ENCODE measurements at regions not wholly inside any gene's neighbourhood (a gene's known extent, or its start where the extent isn't known, plus 50 kb on each side); places are given as distances from the start of the nearest gene placed in this dataset.
"Not testable (repeated sequence)": the region's sequence is repeated elsewhere in the genome, so short reads cannot be mapped to it uniquely, and the experiment has no call there.

- H2AK9ac ChIP-seq (replicated peaks; ENCODE audit: low read depth, low read length, poor library complexity); H3K4me1 ChIP-seq (ENCODE audit: control insufficient read depth, insufficient read depth, low read length); H3K9me3 ChIP-seq (ENCODE audit: control insufficient read depth, insufficient read depth, low read length); H3K9me1 ChIP-seq (ENCODE audit: insufficient read depth, low read length); in situ Hi-C loops (cut with MboI; ENCODE audit: low sequenced_read_pairs); H2BK15ac ChIP-seq (ENCODE audit: low read depth, low read length); H3K79me1 ChIP-seq (ENCODE audit: low read depth in 1 of 2, low read length in 2 of 2); H4K20me1 ChIP-seq (ENCODE audit: insufficient read depth, low read length); H3K36me3 ChIP-seq (ENCODE audit: control insufficient read depth, insufficient read depth, low read length); H3K27me3 ChIP-seq (ENCODE audit: control insufficient read depth, insufficient read depth, low read length); intact Hi-C loops (cut with micrococcal nuclease); CTCF ChIA-PET; H2AK5ac ChIP-seq (ENCODE audit: low read depth, low read length); dilution Hi-C loops (cut with HindIII; ENCODE audit: low sequenced_read_pairs, unreplicated experiment): not testable (repeated sequence)
- peak; percentile 94 for ATAC-seq (ENCODE audit: low read depth)
- peak overlapping the region; percentile 93 for H4K91ac ChIP-seq (ENCODE audit: insufficient read depth, low read depth, low read length)
- DNase-seq: peak; percentile 98
- H4K5ac ChIP-seq (ENCODE audit: low read depth, low read length): peak overlapping the region; percentile 92
- H3K56ac ChIP-seq (ENCODE audit: extremely low read depth, insufficient read depth, low read length): peak overlapping the region; percentile 86
- POLR2A ChIA-PET (ENCODE audit: unreplicated experiment): interaction anchor here (0.5 to 1.0 kb wide), 3 partner anchors 9 to 794 kb away, joined by 3 to 4 read pairs (median 3); no protein-coding TSS in a partner anchor
- peak overlapping the region; percentile 72 to 93; a peak in 3 of 4 replicates for H4K8ac ChIP-seq (ENCODE audit: low read depth in 2 of 2, low read length in 2 of 2)
- BruUV-seq (replicated peaks): TSS peak; percentile 100
- H3K14ac ChIP-seq (replicated peaks; ENCODE audit: low read depth, low read length): peak overlapping the region; percentile 85; the same call in 1 of the 2 replicates
- WGBS, 2 experiments (ENCODE audit: extremely low coverage in 2 of 2, insufficient read length in 1 of 2): 8% methylated on average over 8 of the region's 39 CpGs; no CpG with 5 or more reads in 1 of the 2 experiments
- peak overlapping the region; percentile 58 for H2AFZ ChIP-seq (replicated peaks; ENCODE audit: low read length, poor library complexity)
- H3K23ac ChIP-seq (ENCODE audit: low read depth, low read length): peak overlapping the region; percentile 78; the same call in 1 of the 2 replicates
- TF ChIP-seq MAZ (IDR thresholded peaks at IDR 0.05; ENCODE audit: borderline replicate concordance, low read depth, low read length) (peak; percentile 51; the same call in 1 of the 2 replicates), NFE2L2 (IDR thresholded peaks at IDR 0.05; ENCODE audit: low read depth, low read length) (0 out of 2 replicates have a peak, but pooled peaks have one; percentile 19), POLR2A (IDR thresholded peaks at IDR 0.05; ENCODE audit: low read depth, low read length) (peak; percentile 95), SMC3 (IDR thresholded peaks at IDR 0.05; ENCODE audit: low read depth, low read length) (peak; percentile 7; the same call in 1 of the 2 replicates)
- peak overlapping the region; percentile 97 for H3K9ac ChIP-seq (ENCODE audit: low read depth, low read length)
- H3K4ac ChIP-seq (ENCODE audit: low read depth, low read length): peak overlapping the region; percentile 94
- peak overlapping the region; percentile 89 for H3K4me2 ChIP-seq (ENCODE audit: low read depth, low read length)
- peak overlapping the region; percentile 98 for H3K27ac ChIP-seq (ENCODE audit: insufficient read depth, low read length)
- H2BK20ac ChIP-seq (ENCODE audit: low read depth, low read length): 0 out of 2 replicates have a peak overlapping the region, but pooled peaks have one; percentile 61
- H3K4me3 ChIP-seq (ENCODE audit: insufficient read depth, low read depth, low read length): peak overlapping the region; percentile 81
- H2BK5ac ChIP-seq (ENCODE audit: low read depth, low read length, poor library complexity, severe bottlenecking): peak overlapping the region; percentile 97
- H2BK120ac ChIP-seq (ENCODE audit: low read depth, low read length): peak overlapping the region; percentile 88
- H3K18ac ChIP-seq (ENCODE audit: low read depth, low read length): peak overlapping the region; percentile 83
These were observed 158.3 kb upstream of the NOTCH2NLA start for GRCh38 chr1:146386851-146387749.

- intact Hi-C loops (cut with micrococcal nuclease); H3K4me2 ChIP-seq (ENCODE audit: low read depth, low read length); POLR2A ChIA-PET (ENCODE audit: unreplicated experiment); H4K5ac ChIP-seq (ENCODE audit: low read depth, low read length); H3K4me1 ChIP-seq (ENCODE audit: control insufficient read depth, insufficient read depth, low read length); H3K18ac ChIP-seq (ENCODE audit: low read depth, low read length); H3K56ac ChIP-seq (ENCODE audit: extremely low read depth, insufficient read depth, low read length); H4K8ac ChIP-seq (ENCODE audit: low read depth in 2 of 2, low read length in 2 of 2); H3K9me1 ChIP-seq (ENCODE audit: insufficient read depth, low read length); H2BK120ac ChIP-seq (ENCODE audit: low read depth, low read length); H3K36me3 ChIP-seq (ENCODE audit: control insufficient read depth, insufficient read depth, low read length); H3K79me1 ChIP-seq (ENCODE audit: low read depth in 1 of 2, low read length in 2 of 2); H2AK5ac ChIP-seq (ENCODE audit: low read depth, low read length); H4K20me1 ChIP-seq (ENCODE audit: insufficient read depth, low read length); H4K91ac ChIP-seq (ENCODE audit: insufficient read depth, low read depth, low read length); H2BK5ac ChIP-seq (ENCODE audit: low read depth, low read length, poor library complexity, severe bottlenecking); CTCF ChIA-PET; in situ Hi-C loops (cut with MboI; ENCODE audit: low sequenced_read_pairs); H2BK20ac ChIP-seq (ENCODE audit: low read depth, low read length); BruUV-seq (replicated peaks); H3K27me3 ChIP-seq (ENCODE audit: control insufficient read depth, insufficient read depth, low read length); H2BK15ac ChIP-seq (ENCODE audit: low read depth, low read length); H3K14ac ChIP-seq (replicated peaks; ENCODE audit: low read depth, low read length); H2AK9ac ChIP-seq (replicated peaks; ENCODE audit: low read depth, low read length, poor library complexity); ATAC-seq (ENCODE audit: low read depth); H3K9ac ChIP-seq (ENCODE audit: low read depth, low read length); H3K4me3 ChIP-seq (ENCODE audit: insufficient read depth, low read depth, low read length); H3K9me3 ChIP-seq (ENCODE audit: control insufficient read depth, insufficient read depth, low read length); H2AFZ ChIP-seq (replicated peaks; ENCODE audit: low read length, poor library complexity); H3K23ac ChIP-seq (ENCODE audit: low read depth, low read length); H3K4ac ChIP-seq (ENCODE audit: low read depth, low read length); DNase-seq; H3K27ac ChIP-seq (ENCODE audit: insufficient read depth, low read length); dilution Hi-C loops (cut with HindIII; ENCODE audit: low sequenced_read_pairs, unreplicated experiment): not testable (repeated sequence)
- no CpG with 5 or more reads among the region's 7 CpGs for WGBS, 2 experiments (ENCODE audit: extremely low coverage in 2 of 2, insufficient read length in 1 of 2)
These were observed 152.4 kb upstream of the NOTCH2NLA start for GRCh38 chr1:146381196-146381595.
